ENCODE measurements at regions not wholly inside any gene's neighbourhood (a gene's known extent, or its start where the extent isn't known, plus 50 kb on each side); places are given as distances from the start of the nearest gene placed in this dataset.

DNA sequence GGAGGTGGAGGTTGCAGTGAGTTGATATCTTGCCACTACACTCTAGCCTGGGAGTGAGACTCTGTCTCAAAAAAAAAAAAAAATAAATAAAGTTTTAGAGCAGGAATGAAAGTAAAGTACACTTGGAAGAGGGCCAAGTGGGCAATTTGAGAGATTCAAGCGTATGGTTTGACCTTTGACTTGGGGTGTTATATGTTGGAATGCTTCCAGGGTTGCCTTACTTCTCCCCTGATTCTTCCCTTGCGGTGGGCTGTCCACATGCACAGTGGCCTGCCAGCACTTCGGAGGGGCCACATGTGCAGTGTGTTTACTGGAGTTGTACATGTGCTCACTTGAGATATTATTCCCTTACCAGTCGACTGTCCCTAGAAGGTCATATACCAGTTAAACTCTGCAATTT lies 295.5 kb upstream of the PROX1 start:
- TF ChIP-seq, protein P1, sequence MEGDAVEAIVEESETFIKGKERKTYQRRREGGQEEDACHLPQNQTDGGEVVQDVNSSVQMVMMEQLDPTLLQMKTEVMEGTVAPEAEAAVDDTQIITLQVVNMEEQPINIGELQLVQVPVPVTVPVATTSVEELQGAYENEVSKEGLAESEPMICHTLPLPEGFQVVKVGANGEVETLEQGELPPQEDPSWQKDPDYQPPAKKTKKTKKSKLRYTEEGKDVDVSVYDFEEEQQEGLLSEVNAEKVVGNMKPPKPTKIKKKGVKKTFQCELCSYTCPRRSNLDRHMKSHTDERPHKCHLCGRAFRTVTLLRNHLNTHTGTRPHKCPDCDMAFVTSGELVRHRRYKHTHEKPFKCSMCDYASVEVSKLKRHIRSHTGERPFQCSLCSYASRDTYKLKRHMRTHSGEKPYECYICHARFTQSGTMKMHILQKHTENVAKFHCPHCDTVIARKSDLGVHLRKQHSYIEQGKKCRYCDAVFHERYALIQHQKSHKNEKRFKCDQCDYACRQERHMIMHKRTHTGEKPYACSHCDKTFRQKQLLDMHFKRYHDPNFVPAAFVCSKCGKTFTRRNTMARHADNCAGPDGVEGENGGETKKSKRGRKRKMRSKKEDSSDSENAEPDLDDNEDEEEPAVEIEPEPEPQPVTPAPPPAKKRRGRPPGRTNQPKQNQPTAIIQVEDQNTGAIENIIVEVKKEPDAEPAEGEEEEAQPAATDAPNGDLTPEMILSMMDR (conservative IDR thresholded peaks at IDR 0.05; ENCODE audit: low read length) = no peak
- no peak for TF ChIP-seq EZH2phosphoT487 (IDR thresholded peaks at IDR 0.05; ENCODE audit: borderline replicate concordance, low read depth, low read length)
